NCI-H82 treated with DMSO at 0.1 percent for 48 hours (cell line): ENCODE measurements at regions not wholly inside any gene's neighbourhood (a gene's known extent, or its start where the extent isn't known, plus 50 kb on each side); places are given as distances from the start of the nearest gene placed in this dataset.

ENCODE experiments used
- DNase-seq: peaks from one replicate; lab custom pipeline; 2025; ENCODE audit not compliant: unreplicated experiment; lab: John Stamatoyannopoulos, UW

DNA sequence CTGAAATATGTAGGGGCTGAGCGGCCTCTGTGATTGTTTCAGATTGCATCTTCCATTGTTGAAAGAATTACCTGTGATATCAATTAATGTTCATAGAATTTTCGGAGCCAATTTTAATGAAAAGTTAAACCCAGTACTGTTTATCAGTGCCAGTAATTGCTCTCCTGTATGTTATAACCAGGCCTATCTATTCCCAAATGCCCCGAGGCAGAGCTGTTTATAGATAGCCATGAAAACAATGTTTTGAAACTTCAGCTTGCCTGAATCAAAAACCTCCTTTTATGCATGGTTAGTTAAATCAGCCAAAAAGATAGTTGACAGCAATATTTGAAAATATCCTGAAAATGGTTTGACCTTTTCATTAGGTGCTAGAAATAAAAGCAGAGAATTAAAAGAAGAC is 50.1 kb upstream of the HDAC9 start:
- no peak for DNase-seq
